WI38 (cell line): ENCODE measurements at regions not wholly inside any gene's neighbourhood (a gene's known extent, or its start where the extent isn't known, plus 50 kb on each side); places are given as distances from the start of the nearest gene placed in this dataset.

Experiments
- H3K4me3 ChIP-seq: 2 replicates; pipeline ENCODE4 v1.5.1; 2011; ENCODE audit warnings: low read depth, mild to moderate bottlenecking, control low read depth, low read length
- CTCF ChIP-seq: IDR thresholded peaks from 2 replicates; pipeline ENCODE4 v1.5.1; 2012; ENCODE audit warnings: low read depth, mild to moderate bottlenecking, control low read depth, low read length

GRCh38 chr4:180770265-180770664 lies 1472.9 kb upstream of the TENM3 start:
- TF ChIP-seq CTCF = no peak
- H3K4me3 ChIP-seq = no peak overlapping the region

GRCh38 chr4:180784940-180785339 lies 1458.3 kb upstream of the TENM3 start:
- H3K4me3 ChIP-seq = no peak overlapping the region
- TF ChIP-seq CTCF = no peak

- TF ChIP-seq CTCF = no peak
- no peak overlapping the region for H3K4me3 ChIP-seq
These were observed 1454.5 kb upstream of the TENM3 start for GRCh38 chr4:180788729-180789128.

GRCh38 chr4:180789929-180790328 lies 1453.3 kb upstream of the TENM3 start:
- no peak overlapping the region for H3K4me3 ChIP-seq
- no peak for TF ChIP-seq CTCF

GRCh38 chr4:180790471-180790870 lies 1452.7 kb upstream of the TENM3 start:
- TF ChIP-seq CTCF = no peak
- H3K4me3 ChIP-seq = no peak overlapping the region

GRCh38 chr4:180792541-180792940 lies 1450.7 kb upstream of the TENM3 start:
- TF ChIP-seq CTCF = no peak
- H3K4me3 ChIP-seq = no peak overlapping the region

GRCh38 chr4:180794333-180794732 lies 1448.9 kb upstream of the TENM3 start:
- no peak overlapping the region for H3K4me3 ChIP-seq
- TF ChIP-seq CTCF = no peak
